ENCODE measurements at regions not wholly inside any gene's neighbourhood (a gene's known extent, or its start where the extent isn't known, plus 50 kb on each side); places are given as distances from the start of the nearest gene placed in this dataset.

DNA sequence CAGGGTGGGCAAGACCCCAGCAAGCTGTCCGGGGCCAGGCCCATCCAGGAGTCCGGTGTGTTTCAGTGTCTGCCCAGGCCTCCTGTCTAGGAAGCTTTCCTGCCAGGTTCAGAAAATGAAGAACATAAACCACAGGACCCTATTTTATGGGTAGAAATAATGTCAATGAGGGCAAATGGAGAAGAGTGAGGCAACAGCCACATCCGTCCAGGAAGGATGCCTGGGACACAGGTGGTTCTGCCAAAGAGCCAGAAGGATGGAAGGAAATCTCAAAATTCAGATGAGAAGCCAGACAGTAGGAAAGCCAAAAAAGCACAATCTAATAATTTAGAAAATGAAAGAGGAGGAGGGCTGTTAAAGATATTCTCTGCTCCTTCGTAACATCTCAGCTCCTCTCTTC lies 262.3 kb downstream of the AUH start:
- DNase-seq (ENCODE audit: low spot score): no peak

- DNase-seq (ENCODE audit: low spot score): no peak
Measured at GRCh38 chr9:91100878-91101450, 260.8 kb downstream of the AUH start.

DNA sequence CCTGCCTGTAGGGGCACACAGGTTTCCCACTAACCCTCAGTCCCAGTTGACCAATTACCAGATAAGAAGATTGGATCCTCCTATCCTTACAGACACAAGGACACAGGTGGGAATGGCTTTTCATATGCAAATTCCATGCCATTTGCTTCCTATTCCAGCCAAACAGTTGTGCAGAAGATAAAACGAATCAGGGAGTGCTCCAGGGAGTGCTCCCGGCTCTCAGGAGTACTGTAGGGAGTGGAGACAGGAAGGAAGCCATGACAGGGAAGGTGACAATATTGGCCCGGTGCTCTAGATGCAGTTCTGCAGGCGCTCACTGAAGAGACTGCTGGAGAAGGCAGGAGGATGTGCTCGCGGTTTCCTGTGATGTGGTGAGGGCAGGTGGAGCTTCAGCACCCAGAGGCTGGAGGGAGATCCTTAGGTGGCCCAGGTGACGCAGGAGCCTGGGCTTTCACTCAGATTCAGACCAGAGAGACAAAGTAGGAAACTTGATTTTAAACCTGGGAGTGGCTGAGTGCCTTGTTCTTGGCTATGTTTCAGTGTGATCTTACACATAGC lies 260.0 kb downstream of the AUH start:
- no peak for DNase-seq (ENCODE audit: low spot score)

DNA sequence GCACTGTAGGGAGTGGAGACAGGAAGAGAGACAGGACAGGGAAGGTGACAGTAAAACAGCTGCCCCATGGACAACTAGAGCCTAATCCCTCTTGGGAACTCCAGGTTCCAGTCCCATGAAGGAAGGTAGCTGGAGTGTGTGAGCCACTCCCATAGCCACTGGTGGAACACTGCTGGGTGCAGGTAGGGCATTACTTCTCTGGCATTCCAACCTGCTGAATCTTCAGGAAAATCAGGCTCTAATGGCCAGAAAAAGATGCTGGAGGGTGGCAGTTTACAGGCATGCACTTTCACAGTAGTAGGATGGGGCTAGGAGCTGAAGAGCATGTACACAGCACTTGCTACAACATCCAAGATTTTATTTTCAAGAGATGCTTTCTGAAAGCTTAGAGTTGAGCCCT lies 259.4 kb downstream of the AUH start:
- no peak for DNase-seq (ENCODE audit: low spot score)

GRCh38 chr9:91103931-91104330 lies 257.8 kb downstream of the AUH start:
- DNase-seq (ENCODE audit: low spot score): no peak

GRCh38 chr9:91106415-91107081 lies 255.2 kb downstream of the AUH start:
- no peak for DNase-seq (ENCODE audit: low spot score)

- no peak for DNase-seq (ENCODE audit: low spot score)
Measured at GRCh38 chr9:91111226-91111625, 250.5 kb downstream of the AUH start.

DNA sequence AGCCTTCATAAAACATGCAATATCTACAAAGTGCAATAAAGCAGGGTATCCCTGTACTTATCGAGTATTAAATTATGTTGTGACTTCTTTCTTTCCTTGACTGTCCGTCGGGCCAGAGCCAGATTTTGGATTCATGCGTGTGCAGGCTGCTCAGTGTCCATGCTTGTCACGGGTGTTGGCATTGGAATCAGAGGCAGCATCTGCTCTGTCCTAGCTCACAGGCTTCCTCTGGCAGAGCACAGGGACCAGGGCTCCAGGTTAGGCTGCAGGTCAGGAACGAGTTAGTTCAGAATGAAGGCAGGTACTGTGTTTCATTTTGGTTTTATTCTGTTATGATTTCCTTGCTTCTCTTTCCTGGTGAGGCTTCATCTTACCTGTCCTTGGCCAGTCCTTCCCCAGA lies 249.8 kb downstream of the AUH start:
- DNase-seq (ENCODE audit: low spot score): no peak

DNA sequence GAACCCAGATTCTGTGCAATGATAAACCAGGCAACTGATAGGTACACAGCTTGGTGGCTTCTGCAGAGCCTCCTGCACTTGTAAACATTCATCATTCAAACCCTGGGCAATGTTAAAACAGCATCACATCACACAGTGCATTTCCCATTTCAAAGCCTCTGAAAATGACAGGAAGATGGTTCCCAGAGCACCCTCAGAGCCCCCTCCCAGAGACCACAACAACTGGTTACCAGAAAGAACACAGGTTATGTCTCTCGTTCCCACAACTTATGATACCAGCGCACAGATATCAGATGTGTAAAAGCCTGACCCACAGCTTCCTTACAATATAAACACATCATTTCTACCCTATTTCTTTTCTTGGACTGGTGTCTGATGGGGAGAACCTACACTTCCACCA lies 248.7 kb downstream of the AUH start:
- DNase-seq (ENCODE audit: low spot score): no peak

DNA sequence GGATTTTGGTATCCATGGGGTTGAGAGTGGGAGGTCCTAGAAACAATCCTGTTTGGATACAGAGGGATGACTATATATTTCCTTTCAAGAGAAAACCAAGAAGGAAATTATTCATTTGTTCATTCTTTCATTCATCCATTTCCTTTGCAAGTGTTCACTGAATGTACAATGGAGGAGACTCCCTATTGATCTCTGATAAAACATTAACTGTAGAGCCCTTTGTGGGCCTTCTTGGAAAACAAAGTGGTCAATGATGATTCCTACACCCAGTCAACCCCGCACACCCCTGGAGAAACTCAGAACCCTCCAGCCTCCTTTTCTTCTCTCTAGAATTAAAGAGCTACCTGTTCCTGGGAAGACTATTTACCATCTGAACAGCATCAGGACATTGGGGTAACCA lies 247.3 kb downstream of the AUH start:
- no peak for DNase-seq (ENCODE audit: low spot score)

DNA sequence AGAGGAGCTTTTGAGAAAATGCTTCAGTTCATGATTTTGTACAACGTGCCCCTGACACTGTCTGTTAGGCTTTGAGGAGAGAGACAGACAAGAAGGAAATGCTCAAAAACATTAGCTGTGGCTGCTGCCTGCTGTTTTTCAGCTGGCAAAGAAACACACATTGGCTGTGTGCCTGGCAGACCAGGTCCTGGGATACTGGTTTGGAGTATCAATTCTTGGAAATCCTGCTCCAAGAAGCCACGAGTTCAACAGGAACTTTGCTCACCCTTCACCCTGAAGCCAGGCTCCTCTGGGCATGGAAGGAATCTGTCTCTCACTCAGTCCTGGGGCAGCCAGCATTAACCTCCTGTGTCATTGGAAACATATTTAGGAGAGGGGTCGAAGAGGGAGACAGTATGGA lies 245.5 kb downstream of the AUH start:
- DNase-seq (ENCODE audit: low spot score): no peak

- DNase-seq (ENCODE audit: low spot score): no peak
Measured at GRCh38 chr9:91116711-91117110, 245.0 kb downstream of the AUH start.

GRCh38 chr9:91117474-91117891 lies 244.2 kb downstream of the AUH start:
- no peak for DNase-seq (ENCODE audit: low spot score)

- no peak for DNase-seq (ENCODE audit: low spot score)
Measured at GRCh38 chr9:91117959-91118703, 243.6 kb downstream of the AUH start.

GRCh38 chr9:91118704-91119025 lies 243.1 kb downstream of the AUH start:
- no peak for DNase-seq (ENCODE audit: low spot score)

DNA sequence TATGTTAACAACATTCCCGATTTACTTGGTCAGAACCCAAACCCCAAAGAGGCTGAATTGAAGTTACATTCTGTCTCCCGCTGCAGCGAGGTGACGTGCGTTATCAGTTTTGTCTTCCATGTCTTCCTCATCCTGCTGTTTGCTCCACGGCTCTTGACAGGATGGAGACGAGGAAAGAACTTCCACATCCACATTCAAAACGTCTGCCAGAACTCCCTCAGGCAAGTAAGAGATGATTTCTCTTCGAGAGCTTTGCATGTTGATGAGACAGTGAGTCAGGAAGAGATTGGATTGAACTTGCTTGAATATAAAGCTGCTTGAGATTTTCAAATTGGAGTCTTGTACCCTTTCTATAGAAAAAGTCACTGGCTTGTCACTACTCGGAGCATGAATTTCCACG lies 242.6 kb downstream of the AUH start:
- DNase-seq (ENCODE audit: low spot score): no peak

- no peak for DNase-seq (ENCODE audit: low spot score)
Measured at GRCh38 chr9:91119679-91120078, 242.0 kb downstream of the AUH start.

- no peak for DNase-seq (ENCODE audit: low spot score)
Measured at GRCh38 chr9:91120200-91120599, 241.5 kb downstream of the AUH start.

DNA sequence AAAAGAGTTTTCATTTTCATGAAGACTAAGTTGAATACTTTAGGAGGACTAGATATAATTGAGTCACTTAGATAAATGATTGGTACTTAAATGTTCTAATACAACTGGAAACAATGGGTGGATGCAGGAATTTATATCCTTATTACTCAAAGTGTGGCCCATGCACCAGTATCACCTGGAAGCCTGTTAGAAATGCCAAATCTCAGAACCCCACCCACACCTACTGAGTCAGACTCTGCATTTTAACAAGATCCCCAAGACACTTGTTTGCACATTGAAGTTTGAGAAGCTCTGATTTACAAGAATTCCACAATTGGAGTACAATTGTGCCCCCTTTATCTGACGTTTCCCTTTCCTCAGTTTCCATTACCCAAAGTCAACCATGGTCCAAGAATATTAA lies 239.0 kb downstream of the AUH start:
- no peak for DNase-seq (ENCODE audit: low spot score)

GRCh38 chr9:91126761-91127445 lies 234.8 kb downstream of the AUH start:
- DNase-seq (ENCODE audit: low spot score): no peak

GRCh38 chr9:91127653-91128052 lies 234.1 kb downstream of the AUH start:
- DNase-seq (ENCODE audit: low spot score): no peak

GRCh38 chr9:91130796-91131318 lies 230.9 kb downstream of the AUH start:
- no peak for DNase-seq (ENCODE audit: low spot score)

DNA sequence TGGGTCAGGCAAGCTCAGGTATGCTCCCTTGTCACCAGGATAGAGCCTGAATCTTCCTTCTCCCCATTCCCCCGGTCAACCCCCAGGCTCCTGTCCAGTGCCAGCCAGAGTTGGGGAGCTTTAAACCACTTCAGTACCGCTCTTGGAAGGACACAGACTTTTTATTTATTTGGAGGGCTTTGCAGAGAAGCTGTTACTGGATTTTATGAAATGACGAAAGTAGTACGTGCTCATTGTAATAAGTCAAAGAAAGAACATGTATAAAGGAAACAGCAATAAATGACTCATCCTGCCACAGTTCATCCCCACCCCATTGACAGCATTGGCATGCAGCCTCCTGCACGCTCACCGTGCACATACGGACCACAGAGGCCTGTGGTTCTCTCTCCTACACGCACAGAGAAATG lies 230.3 kb downstream of the AUH start:
- no peak for DNase-seq (ENCODE audit: low spot score)
